K562 (cell line): ENCODE measurements at regions not wholly inside any gene's neighbourhood (a gene's known extent, or its start where the extent isn't known, plus 50 kb on each side); places are given as distances from the start of the nearest gene placed in this dataset.

Experiments
- CCAR2 ChIP-seq: fragments of 200-400 bp; formaldehyde crosslinking; IDR thresholded peaks from 2 replicates; pipeline ENCODE4 v1.6.1; 2017; ENCODE audit warnings: mild to moderate bottlenecking, low read depth, low read length
- EGR1 ChIP-seq: fragments of 450-650 bp; conservative IDR thresholded peaks from 2 replicates; pipeline ENCODE4 v1.6.1; 2017; ENCODE audit warnings: mild to moderate bottlenecking
- MYC ChIP-seq, 2 experiments: fragments of 250-450 bp in 1 of 2; sonication (Bioruptor Pico) in 1 of 2; IDR thresholded peaks; 2 replicates each; pipeline versions ENCODE4 v1.5.1 to v1.6.1; 2012 to 2021; ENCODE audit warnings: low read depth in 2 of 2, borderline replicate concordance in 1 of 2, improper control_type of control experiment in 1 of 2, low read length in 1 of 2, mild to moderate bottlenecking in 1 of 2, moderate library complexity in 1 of 2
- MYNN ChIP-seq, 2 experiments: sonication (generic); formaldehyde crosslinking in 1 of 2; IDR thresholded peaks; 2 replicates each; pipeline versions ENCODE4 v1.5.0 to v1.6.1; 2016 to 2020; ENCODE audit warnings: antibody characterized with exemption in 1 of 2, missing genetic modification reagents in 1 of 2
- PHB2 ChIP-seq: fragments of 450-650 bp; IDR thresholded peaks from 2 replicates; pipeline ENCODE4 v1.6.1; 2017; ENCODE audit warnings: low read depth
- POLR2A ChIP-seq: fragments of 450-650 bp; conservative IDR thresholded peaks from 2 replicates; pipeline ENCODE4 v1.6.1; 2016
- TEAD2 ChIP-seq: fragments of 450-650 bp; IDR thresholded peaks from 2 replicates; pipeline ENCODE4 v1.6.1; 2016; ENCODE audit warnings: missing genetic modification characterization, control low read depth, missing compliant biosample characterization
- ZFP36 ChIP-seq: fragments of 150-350 bp; IDR thresholded peaks from 2 replicates; pipeline ENCODE4 v1.6.1; 2018; ENCODE audit warnings: low read length, low read depth; ENCODE audit not compliant: partially characterized antibody
- ZNF785 ChIP-seq: fragments of 250-450 bp; sonication (Bioruptor Pico); IDR thresholded peaks from 2 replicates; pipeline ENCODE4 v1.4.0; 2020; ENCODE audit warnings: mild to moderate bottlenecking
- TF ChIP-seq, protein P1 (sequence below), 2 experiments: fragments of 450-650 bp; IDR thresholded peaks; 2 replicates each; pipeline ENCODE4 v1.6.1; 2016; ENCODE audit warnings: mild to moderate bottlenecking in 2 of 2, borderline replicate concordance in 1 of 2, low read depth in 1 of 2, moderate library complexity in 1 of 2

DNA sequence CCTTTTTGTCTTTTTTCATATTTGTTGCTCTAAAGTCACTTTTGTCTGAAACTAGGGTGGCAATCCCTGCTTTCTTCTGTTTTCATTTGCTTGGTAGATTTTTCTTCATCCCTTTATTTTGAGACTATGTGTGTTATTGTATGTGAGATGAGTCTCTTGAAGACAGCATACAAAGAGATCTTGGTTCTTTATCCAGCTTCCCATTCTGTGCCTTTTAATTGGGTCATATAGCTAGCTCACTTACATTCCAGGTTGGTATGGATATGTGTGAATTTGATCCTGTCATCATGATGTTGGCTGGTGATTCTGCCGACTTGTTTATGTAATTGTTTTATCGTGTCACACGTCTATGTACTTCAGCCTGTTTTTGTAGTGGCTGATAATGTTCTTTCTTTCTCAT, 267.7 kb upstream of the MGAT4C start:
- TF ChIP-seq TEAD2 (no peak), POLR2A (no peak), MYNN (IDR thresholded peaks at IDR 0.05) (no peak), MYNN (CRISPR knock-in tag; IDR thresholded peaks at IDR 0.05) (no peak), ZNF785 (CRISPR knock-in tag) (no peak), CCAR2 (no peak), ZFP36 (no peak), PHB2 (no peak), EGR1 (no peak), MYC (IDR thresholded peaks at IDR 0.05; ENCODE audit: low read depth, low read length) (no peak), MYC (CRISPR knock-in tag; IDR thresholded peaks at IDR 0.05; ENCODE audit: borderline replicate concordance, low read depth) (no peak)
- TF ChIP-seq, protein P1, sequence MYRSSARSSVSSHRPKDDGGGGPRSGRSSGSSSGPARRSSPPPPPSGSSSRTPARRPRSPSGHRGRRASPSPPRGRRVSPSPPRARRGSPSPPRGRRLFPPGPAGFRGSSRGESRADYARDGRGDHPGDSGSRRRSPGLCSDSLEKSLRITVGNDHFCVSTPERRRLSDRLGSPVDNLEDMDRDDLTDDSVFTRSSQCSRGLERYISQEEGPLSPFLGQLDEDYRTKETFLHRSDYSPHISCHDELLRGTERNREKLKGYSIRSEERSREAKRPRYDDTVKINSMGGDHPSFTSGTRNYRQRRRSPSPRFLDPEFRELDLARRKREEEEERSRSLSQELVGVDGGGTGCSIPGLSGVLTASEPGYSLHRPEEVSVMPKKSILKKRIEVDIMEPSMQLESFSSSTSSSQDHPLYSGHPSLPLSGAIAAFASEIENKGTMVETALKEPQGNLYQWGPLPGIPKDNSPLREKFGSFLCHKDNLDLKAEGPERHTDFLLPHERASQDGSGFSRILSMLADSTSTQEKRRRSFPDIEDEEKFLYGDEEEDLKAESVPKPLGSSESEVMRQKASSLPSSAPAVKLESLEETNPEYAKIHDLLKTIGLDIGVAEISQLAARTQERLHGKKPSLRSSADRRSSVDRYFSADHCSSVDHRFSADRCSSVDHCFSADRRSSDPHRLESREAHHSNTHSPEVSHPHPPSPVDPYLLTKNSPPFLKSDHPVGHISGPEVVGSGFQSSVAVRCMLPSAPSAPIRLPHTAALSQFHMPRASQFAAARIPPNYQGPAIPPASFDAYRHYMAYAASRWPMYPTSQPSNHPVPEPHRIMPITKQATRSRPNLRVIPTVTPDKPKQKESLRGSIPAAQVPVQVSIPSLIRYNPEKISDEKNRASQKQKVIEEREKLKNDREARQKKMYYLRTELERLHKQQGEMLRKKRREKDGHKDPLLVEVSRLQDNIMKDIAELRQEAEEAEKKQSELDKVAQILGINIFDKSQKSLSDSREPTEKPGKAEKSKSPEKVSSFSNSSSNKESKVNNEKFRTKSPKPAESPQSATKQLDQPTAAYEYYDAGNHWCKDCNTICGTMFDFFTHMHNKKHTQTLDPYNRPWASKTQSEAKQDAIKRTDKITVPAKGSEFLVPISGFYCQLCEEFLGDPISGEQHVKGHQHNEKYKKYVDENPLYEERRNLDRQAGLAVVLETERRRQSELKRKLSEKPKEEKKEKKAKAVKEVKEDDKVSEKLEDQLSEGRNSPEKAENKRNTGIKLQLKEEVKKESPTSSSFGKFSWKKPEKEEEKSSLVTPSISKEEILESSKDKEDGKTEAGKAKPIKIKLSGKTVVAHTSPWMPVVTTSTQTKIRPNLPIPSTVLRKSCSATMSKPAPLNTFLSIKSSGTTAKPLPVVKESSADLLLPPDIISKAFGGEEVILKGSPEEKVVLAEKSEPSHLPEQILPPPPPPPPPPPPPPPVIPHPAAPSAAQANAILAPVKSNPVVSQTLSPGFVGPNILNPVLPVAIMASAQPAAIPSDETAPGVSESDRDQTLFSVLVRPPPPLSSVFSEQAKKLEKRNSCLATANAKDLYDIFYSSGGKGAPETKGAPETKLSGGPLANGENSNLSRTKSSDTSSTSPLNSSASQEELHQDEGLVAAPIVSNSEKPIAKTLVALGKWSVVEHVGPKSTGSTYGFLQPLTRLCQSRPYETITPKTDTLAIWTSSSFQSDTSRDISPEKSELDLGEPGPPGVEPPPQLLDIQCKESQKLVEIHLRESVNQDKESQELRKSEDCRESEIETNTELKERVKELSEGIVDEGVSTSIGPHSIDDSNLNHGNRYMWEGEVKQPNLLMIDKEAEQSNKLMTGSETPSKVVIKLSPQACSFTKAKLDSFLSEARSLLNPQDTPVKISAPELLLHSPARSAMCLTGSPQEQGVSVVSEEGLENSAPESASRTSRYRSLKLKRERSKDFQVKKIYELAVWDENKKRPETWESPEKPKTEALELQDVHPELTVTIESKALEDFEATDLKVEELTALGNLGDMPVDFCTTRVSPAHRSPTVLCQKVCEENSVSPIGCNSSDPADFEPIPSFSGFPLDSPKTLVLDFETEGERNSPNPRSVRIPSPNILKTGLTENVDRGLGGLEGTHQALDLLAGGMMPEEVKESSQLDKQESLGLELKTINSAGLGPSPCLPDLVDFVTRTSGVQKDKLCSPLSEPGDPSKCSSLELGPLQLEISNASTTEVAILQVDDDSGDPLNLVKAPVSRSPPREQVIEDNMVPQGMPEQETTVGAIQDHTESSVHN (IDR thresholded peaks at IDR 0.05; ENCODE audit: borderline replicate concordance in 1 of 2, low read depth in 1 of 2) = no peak
